RWPE2 (cell line): ENCODE measurements at regions not wholly inside any gene's neighbourhood (a gene's known extent, or its start where the extent isn't known, plus 50 kb on each side); places are given as distances from the start of the nearest gene placed in this dataset.

Experiments
- ATAC-seq: fragments of 200-7000 bp; cut with Tn5 transposase; 3 replicates; pipeline ENCODE4 v1.9.1; 2021; ENCODE audit warnings: low read depth
- DNase-seq: peaks from one replicate; pipeline ENCODE4 v3.0.0-alpha.2; 2020; ENCODE audit warnings: low spot score
- H3K27ac ChIP-seq: fragments of 450-650 bp; 2 replicates; pipeline ENCODE4 v1.5.1; 2017; ENCODE audit warnings: mild to moderate bottlenecking; ENCODE audit not compliant: poor library complexity, severe bottlenecking
- H3K27me3 ChIP-seq: fragments of 250-450 bp; sonication (Bioruptor Pico); 2 replicates; pipeline ENCODE4 v1.5.1; 2021; ENCODE audit warnings: mild to moderate bottlenecking, moderate library complexity; ENCODE audit not compliant: insufficient read depth, poor library complexity, severe bottlenecking
- H3K36me3 ChIP-seq: fragments of 250-450 bp; sonication (Bioruptor Pico); 2 replicates; pipeline ENCODE4 v1.5.1; 2020; ENCODE audit warnings: low read depth, mild to moderate bottlenecking, moderate library complexity
- H3K4me1 ChIP-seq: fragments of 250-450 bp; sonication (Bioruptor Pico); 2 replicates; pipeline ENCODE4 v1.5.1; 2021; ENCODE audit warnings: mild to moderate bottlenecking, moderate library complexity; ENCODE audit not compliant: insufficient read depth, poor library complexity, severe bottlenecking
- H3K4me3 ChIP-seq: fragments of 250-450 bp; sonication (Bioruptor Pico); 2 replicates; pipeline ENCODE4 v1.5.1; 2021; ENCODE audit warnings: mild to moderate bottlenecking, moderate library complexity; ENCODE audit not compliant: severe bottlenecking
- H3K9me3 ChIP-seq: fragments of 250-450 bp; sonication (Bioruptor Pico); 2 replicates; pipeline ENCODE4 v1.5.1; 2021; ENCODE audit warnings: mild to moderate bottlenecking, moderate library complexity; ENCODE audit not compliant: severe bottlenecking
- TF ChIP-seq, protein P1 (sequence below): fragments of 450-650 bp; IDR thresholded peaks from one replicate; pipeline ENCODE4 v1.5.1; 2017; ENCODE audit warnings: mild to moderate bottlenecking, moderate library complexity; ENCODE audit not compliant: poor library complexity, severe bottlenecking

DNA sequence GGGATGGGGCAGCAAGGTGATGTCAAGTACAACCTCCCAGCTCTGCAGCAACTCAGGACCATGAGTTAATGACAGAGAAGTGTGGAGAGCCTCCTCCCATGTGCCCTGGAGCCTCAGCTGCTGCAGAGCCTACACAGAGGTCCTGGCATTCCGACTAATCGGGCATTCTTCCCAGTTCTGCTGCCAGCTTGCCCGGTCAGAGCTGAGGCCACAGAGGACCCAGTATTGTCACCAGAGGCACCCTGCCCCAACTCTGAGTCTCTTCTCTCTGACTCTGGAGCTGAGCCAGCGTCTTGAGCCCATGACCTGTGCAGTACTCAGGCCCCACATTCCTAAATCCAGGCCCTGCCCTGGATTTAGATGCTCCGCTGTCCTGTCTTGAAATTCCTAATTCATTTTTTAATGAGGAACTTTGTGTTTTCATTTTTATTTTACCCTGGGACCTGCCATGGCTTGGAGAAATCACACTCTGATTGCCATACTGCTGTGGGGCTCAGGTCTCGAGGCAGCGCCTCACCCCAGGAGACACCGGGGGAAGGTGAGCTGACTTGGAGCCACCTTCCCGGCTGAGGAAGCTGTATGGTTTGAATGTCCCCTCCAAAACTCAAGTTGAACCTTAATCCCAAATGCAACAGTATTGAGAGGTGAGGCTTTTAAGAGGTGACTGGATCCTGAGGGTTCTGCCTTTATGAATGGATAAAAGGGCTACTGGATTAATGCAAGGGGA lies 144.9 kb upstream of the ZNF507 start:
- no peaks in the 10 kb centered on the region for H3K27me3 ChIP-seq
- no peak for DNase-seq
- no peaks in the 10 kb centered on the region for H3K9me3 ChIP-seq
- no peaks in the 10 kb centered on the region for H3K4me1 ChIP-seq
- TF ChIP-seq, protein P1, sequence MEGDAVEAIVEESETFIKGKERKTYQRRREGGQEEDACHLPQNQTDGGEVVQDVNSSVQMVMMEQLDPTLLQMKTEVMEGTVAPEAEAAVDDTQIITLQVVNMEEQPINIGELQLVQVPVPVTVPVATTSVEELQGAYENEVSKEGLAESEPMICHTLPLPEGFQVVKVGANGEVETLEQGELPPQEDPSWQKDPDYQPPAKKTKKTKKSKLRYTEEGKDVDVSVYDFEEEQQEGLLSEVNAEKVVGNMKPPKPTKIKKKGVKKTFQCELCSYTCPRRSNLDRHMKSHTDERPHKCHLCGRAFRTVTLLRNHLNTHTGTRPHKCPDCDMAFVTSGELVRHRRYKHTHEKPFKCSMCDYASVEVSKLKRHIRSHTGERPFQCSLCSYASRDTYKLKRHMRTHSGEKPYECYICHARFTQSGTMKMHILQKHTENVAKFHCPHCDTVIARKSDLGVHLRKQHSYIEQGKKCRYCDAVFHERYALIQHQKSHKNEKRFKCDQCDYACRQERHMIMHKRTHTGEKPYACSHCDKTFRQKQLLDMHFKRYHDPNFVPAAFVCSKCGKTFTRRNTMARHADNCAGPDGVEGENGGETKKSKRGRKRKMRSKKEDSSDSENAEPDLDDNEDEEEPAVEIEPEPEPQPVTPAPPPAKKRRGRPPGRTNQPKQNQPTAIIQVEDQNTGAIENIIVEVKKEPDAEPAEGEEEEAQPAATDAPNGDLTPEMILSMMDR = no peak
- no peak overlapping the region for H3K27ac ChIP-seq
- H3K36me3 ChIP-seq = no peaks in the 10 kb centered on the region
- H3K4me3 ChIP-seq = no peak overlapping the region
- no peak for ATAC-seq

DNA sequence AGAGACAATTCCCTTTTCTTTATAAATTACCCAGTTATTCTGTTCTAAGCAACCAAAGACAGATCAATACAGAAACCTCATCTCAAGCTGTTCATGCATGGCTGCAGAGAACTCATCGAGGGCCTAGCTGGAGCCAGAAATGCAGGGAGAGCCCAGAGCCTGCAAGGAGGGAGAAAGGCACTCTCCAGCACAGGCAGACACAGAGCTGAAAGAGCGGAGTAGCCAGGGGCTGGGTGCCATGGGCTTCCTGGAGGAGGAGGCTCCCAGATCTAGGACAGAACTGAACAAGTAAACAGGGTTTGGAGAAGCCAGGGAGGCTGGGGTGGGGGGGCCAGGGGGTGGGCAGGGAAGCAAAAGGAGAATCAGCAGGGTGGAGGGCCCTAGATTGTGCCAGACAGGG lies 144.2 kb upstream of the ZNF507 start:
- TF ChIP-seq, protein P1 = no peak
- no peak overlapping the region for H3K4me3 ChIP-seq
- DNase-seq = no peak
- no peaks in the 10 kb centered on the region for H3K4me1 ChIP-seq
- no peaks in the 10 kb centered on the region for H3K27me3 ChIP-seq
- ATAC-seq = no peak
- H3K36me3 ChIP-seq = no peaks in the 10 kb centered on the region
- no peaks in the 10 kb centered on the region for H3K9me3 ChIP-seq
- no peak overlapping the region for H3K27ac ChIP-seq

DNA sequence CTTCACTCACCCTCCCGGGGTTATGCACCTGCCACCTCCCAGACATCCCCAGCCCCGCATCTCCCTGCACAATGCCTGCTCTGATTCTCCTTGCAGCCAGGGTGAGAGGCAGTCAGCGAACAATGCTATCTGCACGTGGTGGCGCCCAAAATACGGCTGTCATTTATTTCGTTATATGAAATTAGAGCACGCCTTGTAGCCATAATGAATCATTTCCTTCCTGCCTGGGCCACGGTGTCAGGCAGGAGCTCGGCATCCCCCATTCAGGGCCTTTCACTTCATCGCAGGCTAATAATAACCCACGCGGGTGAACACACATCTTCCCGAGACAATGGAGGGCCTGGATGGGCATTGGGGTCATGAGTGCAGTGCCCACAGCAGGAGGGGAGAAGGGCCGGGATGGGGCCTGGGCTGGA lies 143.8 kb upstream of the ZNF507 start:
- Histone ChIP-seq H3K27ac (no peak overlapping the region), H3K9me3 (no peaks in the 10 kb centered on the region), H3K27me3 (no peaks in the 10 kb centered on the region), H3K36me3 (no peaks in the 10 kb centered on the region), H3K4me1 (no peaks in the 10 kb centered on the region), H3K4me3 (no peak overlapping the region)
- DNase-seq = no peak
- no peak; the same call in 2 of the 3 replicates for ATAC-seq
- TF ChIP-seq, protein P1 = no peak

DNA sequence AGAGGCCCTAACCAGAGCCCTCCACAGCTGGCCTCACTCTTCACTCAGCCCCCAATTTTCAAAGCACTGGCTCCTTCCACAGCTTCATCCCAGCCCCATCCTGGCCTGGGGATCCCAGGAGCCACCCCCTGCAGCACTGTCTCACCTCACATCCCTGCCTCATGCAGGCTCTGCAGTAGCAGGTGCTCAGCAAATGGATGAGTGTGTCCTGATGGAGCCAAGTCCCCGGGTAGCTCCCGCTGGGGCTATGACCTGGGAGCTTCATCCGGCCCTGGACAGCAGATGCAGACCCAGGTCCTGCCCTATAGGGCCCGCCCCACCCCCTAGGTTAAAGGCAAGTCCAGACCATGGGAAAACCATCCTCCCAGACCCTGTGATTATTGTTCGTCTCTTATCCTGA lies 143.2 kb upstream of the ZNF507 start:
- no peak overlapping the region for H3K4me3 ChIP-seq
- no peak overlapping the region for H3K27ac ChIP-seq
- H3K36me3 ChIP-seq = no peaks in the 10 kb centered on the region
- no peaks in the 10 kb centered on the region for H3K9me3 ChIP-seq
- TF ChIP-seq, protein P1 = no peak
- no peaks in the 10 kb centered on the region for H3K27me3 ChIP-seq
- H3K4me1 ChIP-seq = no peaks in the 10 kb centered on the region
- DNase-seq (no peak), ATAC-seq (no peak)

DNA sequence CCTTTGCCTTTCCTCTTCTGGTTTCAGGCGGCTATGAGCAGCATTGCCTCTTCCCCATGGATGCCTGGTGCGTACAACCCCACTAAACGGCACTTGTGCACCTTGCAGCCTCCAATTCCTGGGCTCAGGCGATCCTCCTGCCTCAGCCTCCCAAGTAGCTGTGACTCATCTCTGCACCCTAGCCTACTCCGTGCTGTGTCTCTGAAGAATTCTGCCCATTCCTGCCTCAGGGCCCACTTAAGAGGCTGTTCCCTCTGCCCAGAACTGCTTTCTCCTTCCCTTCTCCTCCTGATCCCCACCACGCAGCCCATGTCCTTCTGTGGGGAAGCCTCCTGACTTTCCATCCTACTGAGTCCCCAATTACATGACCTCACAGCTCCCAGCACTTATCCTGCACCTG lies 142.2 kb upstream of the ZNF507 start:
- H3K27me3 ChIP-seq = no peaks in the 10 kb centered on the region
- DNase-seq (no peak), ATAC-seq (no peak)
- H3K9me3 ChIP-seq = no peaks in the 10 kb centered on the region
- no peak overlapping the region for H3K4me3 ChIP-seq
- no peaks in the 10 kb centered on the region for H3K4me1 ChIP-seq
- TF ChIP-seq, protein P1 = no peak
- no peak overlapping the region for H3K27ac ChIP-seq
- H3K36me3 ChIP-seq = no peaks in the 10 kb centered on the region
